RKO (cell line): ENCODE measurements at regions not wholly inside any gene's neighbourhood (a gene's known extent, or its start where the extent isn't known, plus 50 kb on each side); places are given as distances from the start of the nearest gene placed in this dataset.
A peak's percentile ranks its signal among the peaks of the same experiment; 100 is the strongest.
"Not testable (repeated sequence)": the region's sequence is repeated elsewhere in the genome, so short reads cannot be mapped to it uniquely, and the experiment has no call there.

Experiments
- DNase-seq: peaks from one replicate; pipeline ENCODE4 v3.0.0-alpha.2; 2016; ENCODE audit warnings: low spot score

GRCh38 chr11:71098776-71099175 lies 153.6 kb downstream of the SHANK2 start:
- DNase-seq = no peak

- no peak for DNase-seq
These were observed 154.7 kb downstream of the SHANK2 start for GRCh38 chr11:71097506-71098240.

GRCh38 chr11:71096751-71097388 lies 155.5 kb downstream of the SHANK2 start:
- no peak for DNase-seq

GRCh38 chr11:71095294-71095850 lies 157.0 kb downstream of the SHANK2 start:
- no peak for DNase-seq

GRCh38 chr11:71094296-71095077 lies 157.9 kb downstream of the SHANK2 start:
- no peak for DNase-seq

- no peak for DNase-seq
These were observed 158.6 kb downstream of the SHANK2 start for GRCh38 chr11:71093783-71094182.

- no peak for DNase-seq
These were observed 160.7 kb downstream of the SHANK2 start for GRCh38 chr11:71091506-71092265.

- no peak for DNase-seq
These were observed 162.8 kb downstream of the SHANK2 start for GRCh38 chr11:71089571-71089970.

- DNase-seq = not testable (repeated sequence)
These were observed 163.8 kb downstream of the SHANK2 start for GRCh38 chr11:71088314-71089215.

GRCh38 chr11:71086687-71087258 lies 165.6 kb downstream of the SHANK2 start:
- peak; percentile 5 for DNase-seq

- DNase-seq = no peak
These were observed 167.9 kb downstream of the SHANK2 start for GRCh38 chr11:71084306-71085012.

- DNase-seq = no peak
These were observed 169.3 kb downstream of the SHANK2 start for GRCh38 chr11:71083105-71083504.

GRCh38 chr11:71082454-71082853 lies 169.9 kb downstream of the SHANK2 start:
- no peak for DNase-seq

GRCh38 chr11:71081704-71082230 lies 170.6 kb downstream of the SHANK2 start:
- no peak for DNase-seq

- DNase-seq = peak; percentile 82
These were observed 171.9 kb downstream of the SHANK2 start for GRCh38 chr11:71080239-71081097.

- no peak for DNase-seq
These were observed 172.6 kb downstream of the SHANK2 start for GRCh38 chr11:71079795-71080194.

- peak; percentile 16 for DNase-seq
These were observed 173.9 kb downstream of the SHANK2 start for GRCh38 chr11:71078482-71078881.

- no peak for DNase-seq
These were observed 175.7 kb downstream of the SHANK2 start for GRCh38 chr11:71076525-71077304.
